ENCODE measurements at regions not wholly inside any gene's neighbourhood (a gene's known extent, or its start where the extent isn't known, plus 50 kb on each side); places are given as distances from the start of the nearest gene placed in this dataset.
"Not testable (repeated sequence)": the region's sequence is repeated elsewhere in the genome, so short reads cannot be mapped to it uniquely, and the experiment has no call there.

- DNase-seq, result not testable (repeated sequence)
Measured at GRCh38 chr6:119418084-119418483, 68.5 kb upstream of the MAN1A1 start.

- no peak for DNase-seq
Measured at GRCh38 chr6:119407156-119407555, 57.6 kb upstream of the MAN1A1 start.

GRCh38 chr6:119405114-119405513 lies 55.6 kb upstream of the MAN1A1 start:
- DNase-seq, result not testable (repeated sequence)

Data from NCI-H526 (cell line).